Loucy (cell line): ENCODE measurements at regions not wholly inside any gene's neighbourhood (a gene's known extent, or its start where the extent isn't known, plus 50 kb on each side); places are given as distances from the start of the nearest gene placed in this dataset.

ENCODE experiments used
- H2AFZ ChIP-seq: fragments of 200-600 bp; sonication (generic); 2 replicates; pipeline ENCODE4 v1.6.0; 2016; ENCODE audit warnings: antibody characterized with exemption, mild to moderate bottlenecking, low read length, moderate library complexity
- H3F3A ChIP-seq: fragments of 200-600 bp; 2 replicates; pipeline ENCODE4 v1.6.0; 2016; ENCODE audit warnings: antibody characterized with exemption, low read depth, mild to moderate bottlenecking
- H3K27me3 ChIP-seq: fragments of 200-600 bp; sonication (generic); 2 replicates; pipeline ENCODE4 v1.6.1; 2014; ENCODE audit warnings: low read length, mild to moderate bottlenecking; ENCODE audit not compliant: insufficient read depth, poor library complexity, severe bottlenecking
- H3K36me3 ChIP-seq: fragments of 200-600 bp; sonication (generic); 2 replicates; pipeline ENCODE4 v1.6.1; 2016; ENCODE audit warnings: low read length; ENCODE audit not compliant: insufficient read depth
- H3K4me1 ChIP-seq: fragments of 200-600 bp; sonication (generic); 2 replicates; pipeline ENCODE4 v1.5.1; 2014; ENCODE audit warnings: low read length, mild to moderate bottlenecking; ENCODE audit not compliant: insufficient read depth, poor library complexity, severe bottlenecking
- H3K4me2 ChIP-seq: fragments of 200-600 bp; sonication (generic); 2 replicates; pipeline ENCODE4 v1.6.0; 2014; ENCODE audit warnings: antibody characterized with exemption, low read length, low read depth, mild to moderate bottlenecking; ENCODE audit not compliant: poor library complexity, severe bottlenecking
- H3K4me3 ChIP-seq: fragments of 200-600 bp; sonication (generic); 2 replicates; pipeline ENCODE4 v1.5.1; 2014; ENCODE audit warnings: low read length, mild to moderate bottlenecking, mixed read lengths; ENCODE audit not compliant: poor library complexity, severe bottlenecking
- H3K79me2 ChIP-seq: fragments of 200-600 bp; sonication (generic); 2 replicates; pipeline ENCODE4 v1.6.1; 2014; ENCODE audit warnings: low read length; ENCODE audit not compliant: insufficient read depth
- H3K9ac ChIP-seq: fragments of 200-600 bp; sonication (generic); 2 replicates; pipeline ENCODE4 v1.6.0; 2014; ENCODE audit warnings: mild to moderate bottlenecking, low read depth, low read length, moderate library complexity; ENCODE audit not compliant: poor library complexity, severe bottlenecking
- H3K9me2 ChIP-seq: fragments of 200-600 bp; sonication (generic); replicated peaks from 2 replicates; pipeline ENCODE4 v1.6.1; 2016; ENCODE audit warnings: low read depth, low read length, mixed read lengths
- H3K9me3 ChIP-seq: fragments of 200-600 bp; sonication (generic); 2 replicates; pipeline ENCODE4 v1.6.1; 2014; ENCODE audit warnings: mild to moderate bottlenecking, antibody characterized with exemption, low read length, low read depth; ENCODE audit not compliant: insufficient read depth
- H4K20me1 ChIP-seq: fragments of 200-600 bp; sonication (generic); 2 replicates; pipeline ENCODE4 v1.6.0; 2014; ENCODE audit warnings: antibody characterized with exemption, low read length, mild to moderate bottlenecking; ENCODE audit not compliant: insufficient read depth, poor library complexity, severe bottlenecking
- EZH2phosphoT487 ChIP-seq: fragments of 200-600 bp; IDR thresholded peaks from 2 replicates; pipeline ENCODE4 v1.6.1; 2018; ENCODE audit warnings: antibody characterized with exemption, mild to moderate bottlenecking, moderate library complexity, borderline replicate concordance
- TF ChIP-seq, protein P1 (sequence below): fragments of 200-600 bp; sonication (generic); conservative IDR thresholded peaks from 2 replicates; pipeline ENCODE4 v1.5.1; 2014; ENCODE audit warnings: mild to moderate bottlenecking, antibody characterized with exemption, low read length

DNA sequence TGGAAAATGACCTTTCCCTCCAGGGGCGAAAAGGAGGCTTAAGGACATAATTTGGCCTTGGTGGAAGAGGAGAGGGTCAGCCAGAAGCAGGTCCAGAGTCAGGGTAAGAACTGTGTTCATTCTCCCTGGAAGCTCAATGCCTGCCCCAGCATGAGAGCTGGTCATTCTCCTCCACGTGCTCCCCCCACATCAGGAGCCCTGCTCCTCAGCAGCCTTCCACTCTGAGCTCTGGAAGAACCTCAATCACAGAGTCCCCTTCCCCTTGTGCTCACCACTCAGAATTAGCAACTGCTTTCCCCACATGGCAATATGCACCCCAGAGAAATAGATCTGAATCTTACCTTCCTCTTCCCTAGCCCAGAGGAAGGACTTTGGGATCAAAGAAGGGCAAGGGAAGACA, 115.4 kb downstream of the TMEM200C start:
- Histone ChIP-seq H3K36me3 (no peaks in the 10 kb centered on the region), H3K9ac (no peak overlapping the region), H3K27me3 (no peaks in the 10 kb centered on the region), H3F3A (no peaks in the 10 kb centered on the region), H3K4me3 (no peak overlapping the region), H3K9me3 (no peaks in the 10 kb centered on the region; the same call in 1 of the 2 replicates), H3K79me2 (no peaks in the 10 kb centered on the region), H4K20me1 (no peaks in the 10 kb centered on the region), H2AFZ (no peak overlapping the region), H3K4me2 (no peak overlapping the region), H3K4me1 (no peaks in the 10 kb centered on the region), H3K9me2 (no peaks in the 10 kb centered on the region)
- TF ChIP-seq, protein P1, sequence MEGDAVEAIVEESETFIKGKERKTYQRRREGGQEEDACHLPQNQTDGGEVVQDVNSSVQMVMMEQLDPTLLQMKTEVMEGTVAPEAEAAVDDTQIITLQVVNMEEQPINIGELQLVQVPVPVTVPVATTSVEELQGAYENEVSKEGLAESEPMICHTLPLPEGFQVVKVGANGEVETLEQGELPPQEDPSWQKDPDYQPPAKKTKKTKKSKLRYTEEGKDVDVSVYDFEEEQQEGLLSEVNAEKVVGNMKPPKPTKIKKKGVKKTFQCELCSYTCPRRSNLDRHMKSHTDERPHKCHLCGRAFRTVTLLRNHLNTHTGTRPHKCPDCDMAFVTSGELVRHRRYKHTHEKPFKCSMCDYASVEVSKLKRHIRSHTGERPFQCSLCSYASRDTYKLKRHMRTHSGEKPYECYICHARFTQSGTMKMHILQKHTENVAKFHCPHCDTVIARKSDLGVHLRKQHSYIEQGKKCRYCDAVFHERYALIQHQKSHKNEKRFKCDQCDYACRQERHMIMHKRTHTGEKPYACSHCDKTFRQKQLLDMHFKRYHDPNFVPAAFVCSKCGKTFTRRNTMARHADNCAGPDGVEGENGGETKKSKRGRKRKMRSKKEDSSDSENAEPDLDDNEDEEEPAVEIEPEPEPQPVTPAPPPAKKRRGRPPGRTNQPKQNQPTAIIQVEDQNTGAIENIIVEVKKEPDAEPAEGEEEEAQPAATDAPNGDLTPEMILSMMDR, result no peak
- TF ChIP-seq EZH2phosphoT487, result no peak

DNA sequence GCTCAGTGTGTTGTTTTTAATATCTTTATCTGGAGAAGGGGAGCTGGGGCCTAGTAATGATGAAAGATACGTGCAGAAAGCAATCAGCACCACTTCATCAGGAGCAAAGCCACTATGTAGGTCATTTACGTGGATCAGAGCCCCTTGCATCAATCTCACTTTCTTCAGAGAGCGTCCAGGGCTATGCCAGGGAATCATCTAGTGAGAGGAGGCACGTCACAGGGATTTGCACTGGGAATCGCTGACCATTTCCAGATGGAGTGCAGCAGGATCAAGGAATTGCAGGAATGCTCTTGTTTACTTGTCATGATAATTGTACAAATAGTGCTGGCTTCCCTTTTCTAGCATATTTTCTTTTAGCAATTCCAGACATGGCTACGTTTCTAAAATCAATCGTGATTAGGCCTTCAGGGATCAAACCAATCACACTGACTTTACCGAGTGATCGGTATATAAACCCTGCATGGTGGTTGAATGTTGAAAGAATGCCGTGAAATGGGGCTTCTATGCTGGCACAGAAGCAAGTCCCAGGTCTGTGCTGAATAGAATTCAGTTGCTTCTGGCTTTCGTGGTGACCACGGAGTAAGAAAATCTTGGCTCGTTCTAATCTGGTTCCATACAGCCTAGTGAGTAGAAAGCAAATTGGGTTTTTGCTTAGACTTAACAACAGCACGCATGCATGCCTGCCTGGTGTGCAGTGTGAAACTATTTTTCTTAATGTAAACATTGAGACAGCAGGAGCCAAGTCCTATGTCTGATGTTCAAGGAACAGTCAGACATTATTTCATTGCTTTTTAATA, 122.8 kb downstream of the TMEM200C start:
- Histone ChIP-seq H3K9me3 (no peaks in the 10 kb centered on the region), H3K79me2 (no peaks in the 10 kb centered on the region), H3K27me3 (no peaks in the 10 kb centered on the region), H3K9me2 (no peaks in the 10 kb centered on the region), H3K9ac (no peak overlapping the region), H3K4me2 (no peak overlapping the region), H3K36me3 (no peaks in the 10 kb centered on the region), H4K20me1 (no peaks in the 10 kb centered on the region), H3K4me3 (no peak overlapping the region), H3K4me1 (no peaks in the 10 kb centered on the region), H2AFZ (no peak overlapping the region), H3F3A (no peaks in the 10 kb centered on the region)
- TF ChIP-seq, protein P1, result no peak
- no peak for TF ChIP-seq EZH2phosphoT487

DNA sequence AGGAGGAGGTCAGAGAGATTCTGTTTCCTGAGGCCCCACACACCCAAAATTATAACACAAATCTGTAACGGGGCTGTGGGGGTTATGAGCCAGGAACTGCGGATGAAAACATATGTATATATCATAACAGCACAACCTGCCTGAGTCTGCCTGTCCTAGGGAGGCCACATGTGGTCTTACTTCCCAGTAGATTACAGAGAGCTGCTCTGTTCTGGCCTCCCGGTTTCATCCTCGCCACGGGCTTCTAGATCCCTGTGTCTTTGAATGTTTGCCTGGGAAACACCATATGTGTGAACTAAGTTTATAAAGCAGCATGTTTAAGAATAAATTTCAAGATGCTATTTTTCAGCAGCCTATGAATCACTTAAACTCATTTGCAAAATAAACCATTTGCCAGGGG, 124.0 kb downstream of the TMEM200C start:
- no peak overlapping the region for H3K4me3 ChIP-seq
- H3K4me1 ChIP-seq, result no peaks in the 10 kb centered on the region
- TF ChIP-seq, protein P1, result no peak
- TF ChIP-seq EZH2phosphoT487, result no peak
- H3K4me2 ChIP-seq, result no peak overlapping the region
- no peak overlapping the region for H3K9ac ChIP-seq
- H4K20me1 ChIP-seq, result no peaks in the 10 kb centered on the region
- H2AFZ ChIP-seq, result no peak overlapping the region
- no peaks in the 10 kb centered on the region for H3F3A ChIP-seq
- H3K9me3 ChIP-seq, result no peaks in the 10 kb centered on the region
- no peaks in the 10 kb centered on the region for H3K79me2 ChIP-seq
- H3K27me3 ChIP-seq, result no peaks in the 10 kb centered on the region
- H3K36me3 ChIP-seq, result no peaks in the 10 kb centered on the region
- H3K9me2 ChIP-seq, result no peaks in the 10 kb centered on the region
